Stimulated activated naive CD8-positive, alpha-beta T cell treated with anti-CD3 and anti-CD28 coated beads, Interleukin-15, Interleukin-2, amounts not matched to agents 100 ng/mL and 50 ng/mL, for 24 hours (primary cell): ENCODE measurements at regions not wholly inside any gene's neighbourhood (a gene's known extent, or its start where the extent isn't known, plus 50 kb on each side); places are given as distances from the start of the nearest gene placed in this dataset.

Source experiments
- H3K27ac Mint-ChIP-seq: one replicate; pipeline ENCODE4 v1.8.0; 2021; ENCODE audit warnings: mild to moderate bottlenecking, mixed read lengths
- H3K27me3 Mint-ChIP-seq: one replicate; pipeline ENCODE4 v1.8.0; 2021; ENCODE audit warnings: mixed read lengths
- H3K36me3 Mint-ChIP-seq: one replicate; pipeline ENCODE4 v1.8.0; 2021; ENCODE audit warnings: low read depth, mixed read lengths
- H3K4me1 Mint-ChIP-seq: one replicate; pipeline ENCODE4 v1.8.0; 2021; ENCODE audit warnings: low read depth, mixed read lengths
- H3K4me3 Mint-ChIP-seq: one replicate; pipeline ENCODE4 v1.8.0; 2021; ENCODE audit warnings: mild to moderate bottlenecking, mixed read lengths
- H3K9me3 Mint-ChIP-seq: one replicate; pipeline ENCODE4 v1.8.0; 2021; ENCODE audit warnings: mixed read lengths

DNA sequence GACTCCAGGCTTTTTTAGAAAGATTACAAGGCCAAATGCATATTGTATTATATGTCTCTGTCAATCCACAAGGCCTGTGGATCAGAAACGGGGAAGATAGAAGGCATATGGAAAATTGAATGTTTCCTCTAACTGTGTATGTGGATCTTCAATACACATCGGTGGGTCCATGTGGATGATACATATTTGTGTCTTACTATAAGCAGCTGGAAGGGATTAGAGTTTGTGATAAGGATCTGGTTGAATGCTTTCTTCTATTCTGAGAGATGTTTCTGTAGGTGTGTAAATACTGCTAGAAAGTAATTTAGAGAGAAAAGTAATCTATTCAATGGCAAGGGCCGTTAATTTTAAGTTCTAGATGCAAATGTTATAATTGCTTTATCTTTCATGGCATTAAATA is 137.8 kb upstream of the AKR1E2 start:
- peaks cover 18% of the 10 kb centered on the region for H3K27me3 Mint-ChIP-seq
- H3K27ac Mint-ChIP-seq = no peak overlapping the region
- no peaks in the 10 kb centered on the region for H3K36me3 Mint-ChIP-seq
- no peaks in the 10 kb centered on the region for H3K9me3 Mint-ChIP-seq
- peaks cover 32% of the 10 kb centered on the region for H3K4me1 Mint-ChIP-seq
- no peak overlapping the region for H3K4me3 Mint-ChIP-seq

GRCh38 chr10:4687397-4687796 is 138.6 kb upstream of the AKR1E2 start:
- Mint-ChIP-seq H3K27me3 (peaks cover 21% of the 10 kb centered on the region), H3K27ac (peak overlapping the region; percentile 91), H3K36me3 (no peaks in the 10 kb centered on the region), H3K4me3 (no peak overlapping the region), H3K9me3 (no peaks in the 10 kb centered on the region), H3K4me1 (peaks cover 32% of the 10 kb centered on the region)

DNA sequence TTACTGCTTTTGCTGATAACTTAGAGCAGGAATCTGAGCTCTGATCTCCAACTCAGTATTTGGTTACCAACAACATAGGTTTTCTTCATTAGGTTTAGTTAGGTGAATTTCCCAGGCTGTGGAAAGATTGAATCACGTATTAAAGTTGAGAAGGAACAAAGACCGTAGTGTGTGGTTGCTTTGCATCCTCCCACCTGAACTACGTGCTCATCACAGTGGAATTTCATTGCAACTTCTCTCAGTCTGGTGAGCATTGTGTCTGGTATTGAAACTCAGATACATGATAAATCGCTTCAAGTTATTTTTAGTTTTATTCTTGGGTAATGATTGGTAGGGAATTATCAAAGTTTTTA is 139.4 kb upstream of the AKR1E2 start:
- H3K4me1 Mint-ChIP-seq = peaks cover 32% of the 10 kb centered on the region
- peaks cover 18% of the 10 kb centered on the region for H3K27me3 Mint-ChIP-seq
- H3K4me3 Mint-ChIP-seq = peak overlapping the region; percentile 33
- no peaks in the 10 kb centered on the region for H3K9me3 Mint-ChIP-seq
- peak overlapping the region; percentile 91 for H3K27ac Mint-ChIP-seq
- H3K36me3 Mint-ChIP-seq = no peaks in the 10 kb centered on the region

GRCh38 chr10:4685904-4686643 is 139.9 kb upstream of the AKR1E2 start:
- H3K4me3 Mint-ChIP-seq = no peak overlapping the region
- peak overlapping the region; percentile 91 for H3K27ac Mint-ChIP-seq
- H3K9me3 Mint-ChIP-seq = no peaks in the 10 kb centered on the region
- H3K36me3 Mint-ChIP-seq = no peaks in the 10 kb centered on the region
- H3K27me3 Mint-ChIP-seq = peaks cover 13% of the 10 kb centered on the region
- peaks cover 32% of the 10 kb centered on the region for H3K4me1 Mint-ChIP-seq

DNA sequence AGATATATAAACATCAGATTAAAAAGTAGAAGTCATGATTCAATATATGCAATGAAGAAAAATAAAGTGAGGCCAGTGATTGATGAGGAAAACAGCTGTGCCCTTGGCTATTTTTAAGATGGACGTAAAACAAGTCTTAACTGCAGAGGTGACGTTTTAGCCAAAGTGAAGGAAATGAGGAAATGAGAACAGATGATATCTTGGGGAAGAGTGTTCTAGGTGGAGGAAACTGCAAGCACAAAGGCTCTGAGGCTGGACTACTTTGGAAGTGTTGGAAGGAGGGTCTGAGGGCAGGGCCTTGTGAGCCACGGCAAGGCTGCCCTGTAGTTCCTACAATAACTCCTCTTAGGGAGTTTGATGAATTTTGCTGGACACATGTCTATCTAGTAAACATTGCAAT is 140.5 kb upstream of the AKR1E2 start:
- Mint-ChIP-seq H3K4me3 (no peak overlapping the region), H3K9me3 (no peaks in the 10 kb centered on the region), H3K27ac (peak overlapping the region; percentile 91), H3K36me3 (no peaks in the 10 kb centered on the region), H3K27me3 (peaks cover 13% of the 10 kb centered on the region), H3K4me1 (peaks cover 32% of the 10 kb centered on the region)

DNA sequence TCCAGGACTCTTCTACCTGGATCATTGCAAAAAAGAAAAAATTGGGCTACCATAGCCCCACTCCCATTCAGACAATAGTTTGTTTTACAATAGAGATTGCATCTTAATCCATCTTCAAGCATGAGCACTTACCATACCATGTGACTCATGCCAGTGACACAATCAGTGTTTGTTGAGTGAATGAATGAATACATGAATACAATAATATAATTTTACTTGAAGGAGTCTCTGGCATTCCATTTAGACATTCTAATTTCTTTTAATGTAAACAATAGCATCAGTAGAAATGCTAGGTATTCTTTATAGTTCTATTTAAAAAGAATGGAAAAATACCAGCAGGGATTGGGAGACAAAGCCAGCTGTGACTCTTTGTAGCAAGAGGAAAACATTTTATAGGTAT is 141.6 kb upstream of the AKR1E2 start:
- no peaks in the 10 kb centered on the region for H3K9me3 Mint-ChIP-seq
- H3K4me3 Mint-ChIP-seq = no peak overlapping the region
- no peaks in the 10 kb centered on the region for H3K36me3 Mint-ChIP-seq
- H3K27me3 Mint-ChIP-seq = peaks cover 13% of the 10 kb centered on the region
- peaks cover 32% of the 10 kb centered on the region for H3K4me1 Mint-ChIP-seq
- no peak overlapping the region for H3K27ac Mint-ChIP-seq

DNA sequence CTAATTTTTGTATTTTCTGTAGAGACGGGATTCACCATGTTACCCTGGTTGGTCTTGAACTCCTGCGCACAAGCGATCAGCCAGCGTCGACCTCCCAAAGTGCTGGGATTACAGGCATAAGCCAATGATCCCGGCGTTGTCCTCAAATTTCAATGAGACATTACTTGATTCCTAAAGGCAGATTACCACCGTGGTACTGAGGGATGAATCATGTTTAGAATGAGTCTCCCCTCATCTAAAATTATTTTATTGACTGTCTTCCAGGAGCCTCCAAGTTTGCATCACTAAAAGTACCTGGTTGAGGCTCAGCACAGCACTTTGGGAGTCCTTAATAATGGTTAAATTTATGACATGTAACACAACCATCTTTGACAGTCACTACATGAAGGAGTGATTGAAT is 142.2 kb upstream of the AKR1E2 start:
- H3K4me3 Mint-ChIP-seq = no peak overlapping the region
- H3K36me3 Mint-ChIP-seq = no peaks in the 10 kb centered on the region
- H3K27me3 Mint-ChIP-seq = peaks cover 14% of the 10 kb centered on the region
- H3K27ac Mint-ChIP-seq = no peak overlapping the region
- peaks cover 32% of the 10 kb centered on the region for H3K4me1 Mint-ChIP-seq
- no peaks in the 10 kb centered on the region for H3K9me3 Mint-ChIP-seq

GRCh38 chr10:4683137-4683536 is 142.9 kb upstream of the AKR1E2 start:
- Mint-ChIP-seq H3K27me3 (peaks cover 21% of the 10 kb centered on the region), H3K4me1 (peaks cover 30% of the 10 kb centered on the region), H3K9me3 (no peaks in the 10 kb centered on the region), H3K36me3 (no peaks in the 10 kb centered on the region), H3K27ac (no peak overlapping the region), H3K4me3 (no peak overlapping the region)

GRCh38 chr10:4678951-4679671 is 146.9 kb upstream of the AKR1E2 start:
- H3K27me3 Mint-ChIP-seq = peaks cover 43% of the 10 kb centered on the region
- H3K4me1 Mint-ChIP-seq = no peaks in the 10 kb centered on the region
- no peaks in the 10 kb centered on the region for H3K36me3 Mint-ChIP-seq
- H3K27ac Mint-ChIP-seq = no peak overlapping the region
- no peaks in the 10 kb centered on the region for H3K9me3 Mint-ChIP-seq
- no peak overlapping the region for H3K4me3 Mint-ChIP-seq

GRCh38 chr10:4678023-4678950 is 147.7 kb upstream of the AKR1E2 start:
- Mint-ChIP-seq H3K27ac (no peak overlapping the region), H3K27me3 (peaks cover 43% of the 10 kb centered on the region), H3K36me3 (no peaks in the 10 kb centered on the region), H3K4me1 (no peaks in the 10 kb centered on the region), H3K9me3 (no peaks in the 10 kb centered on the region), H3K4me3 (no peak overlapping the region)

GRCh38 chr10:4677296-4678021 is 148.5 kb upstream of the AKR1E2 start:
- no peaks in the 10 kb centered on the region for H3K36me3 Mint-ChIP-seq
- H3K4me3 Mint-ChIP-seq = no peak overlapping the region
- no peaks in the 10 kb centered on the region for H3K9me3 Mint-ChIP-seq
- H3K27me3 Mint-ChIP-seq = peaks cover 37% of the 10 kb centered on the region
- no peak overlapping the region for H3K27ac Mint-ChIP-seq
- H3K4me1 Mint-ChIP-seq = no peaks in the 10 kb centered on the region

DNA sequence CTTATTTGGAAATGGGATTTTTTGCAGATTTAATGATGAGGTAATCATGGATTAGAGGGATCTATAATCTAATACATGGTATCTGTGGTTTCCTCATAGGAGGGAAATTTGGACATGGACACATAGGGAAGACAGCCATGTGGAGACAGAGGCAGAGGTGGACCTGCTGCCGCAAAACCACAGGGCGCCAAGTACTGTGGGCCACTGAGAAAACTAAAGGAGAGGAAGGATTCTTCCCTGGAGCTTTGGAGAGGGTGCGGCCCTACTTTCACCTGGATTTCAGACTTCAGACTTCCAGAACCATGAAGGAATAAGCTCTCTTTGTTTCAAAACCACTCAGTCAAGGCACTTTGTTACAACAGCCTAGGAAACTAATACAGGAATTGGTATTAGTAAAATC is 149.4 kb upstream of the AKR1E2 start:
- H3K27ac Mint-ChIP-seq = no peak overlapping the region
- no peaks in the 10 kb centered on the region for H3K4me1 Mint-ChIP-seq
- H3K36me3 Mint-ChIP-seq = no peaks in the 10 kb centered on the region
- peaks cover 40% of the 10 kb centered on the region for H3K27me3 Mint-ChIP-seq
- H3K9me3 Mint-ChIP-seq = no peaks in the 10 kb centered on the region
- H3K4me3 Mint-ChIP-seq = no peak overlapping the region

GRCh38 chr10:4675808-4676207 is 150.2 kb upstream of the AKR1E2 start:
- no peaks in the 10 kb centered on the region for H3K4me1 Mint-ChIP-seq
- H3K4me3 Mint-ChIP-seq = no peak overlapping the region

DNA sequence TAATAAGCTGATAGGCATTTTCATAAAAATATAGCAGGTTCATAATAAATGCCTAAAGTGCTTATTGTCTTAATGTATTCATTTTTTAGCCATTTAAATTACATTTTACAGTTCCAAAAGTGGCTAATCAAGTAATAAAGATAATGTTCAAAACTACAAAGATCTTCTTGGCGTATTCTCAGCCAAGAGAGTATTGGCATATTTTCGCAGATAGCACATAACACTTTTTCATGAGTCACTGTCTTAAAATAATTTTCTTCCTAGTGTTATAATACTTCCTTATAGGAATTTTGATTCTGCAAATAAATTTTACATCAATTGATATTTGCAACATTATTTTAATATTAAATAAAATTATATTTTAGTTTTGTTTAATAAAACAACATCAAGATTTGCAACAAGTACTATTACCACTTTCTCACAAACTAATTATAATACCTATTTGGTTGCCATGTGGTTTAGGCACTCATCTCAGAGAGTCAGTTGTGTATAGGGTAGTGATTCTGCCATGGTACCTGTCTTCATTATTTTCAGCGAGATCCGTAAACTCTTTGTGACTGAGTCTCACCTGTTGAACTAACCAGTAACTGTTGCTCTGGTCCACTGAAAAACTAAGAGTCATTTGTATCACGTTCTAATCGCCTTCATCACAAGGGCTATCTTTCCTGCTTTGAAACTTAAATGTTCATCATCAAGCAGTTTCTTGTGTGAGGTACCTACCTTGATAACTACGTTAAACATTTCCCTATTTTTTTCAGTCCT is 152.5 kb upstream of the AKR1E2 start:
- peaks cover 3% of the 10 kb centered on the region for H3K9me3 Mint-ChIP-seq
- H3K27ac Mint-ChIP-seq = no peak overlapping the region
- H3K27me3 Mint-ChIP-seq = peaks cover 54% of the 10 kb centered on the region
- no peaks in the 10 kb centered on the region for H3K36me3 Mint-ChIP-seq
- no peaks in the 10 kb centered on the region for H3K4me1 Mint-ChIP-seq
- H3K4me3 Mint-ChIP-seq = no peak overlapping the region

More at GRCh38 chr10:4675808-4676207, 150.2 kb upstream of the AKR1E2 start:
- Mint-ChIP-seq H3K27me3 (peaks cover 44% of the 10 kb centered on the region), H3K27ac (no peak overlapping the region), H3K9me3 (no peaks in the 10 kb centered on the region), H3K36me3 (no peaks in the 10 kb centered on the region)
